Right ventricle myocardium superior (tissue), 1 donor: ENCODE measurements at regions not wholly inside any gene's neighbourhood (a gene's known extent, or its start where the extent isn't known, plus 50 kb on each side); places are given as distances from the start of the nearest gene placed in this dataset.

Source experiments
- ATAC-seq: fragments of 200-7000 bp; cut with Tn5 transposase; one replicate; pipeline ENCODE4 v1.9.1; 2020; ENCODE audit warnings: mild to moderate bottlenecking; ENCODE audit not compliant: poor library complexity
- DNase-seq: peaks from one replicate; pipeline ENCODE4 v3.0.0-alpha.2; 2020
- intact Hi-C: fragments of 100-400 bp; cut with DNase I; formaldehyde crosslinking; loops from one replicate; pipeline ENCODE4 v1.11.2; 2022
- donor health status: DM: no; HTN: yes; CAD: no; lungs with severe emphysema.

DNA sequence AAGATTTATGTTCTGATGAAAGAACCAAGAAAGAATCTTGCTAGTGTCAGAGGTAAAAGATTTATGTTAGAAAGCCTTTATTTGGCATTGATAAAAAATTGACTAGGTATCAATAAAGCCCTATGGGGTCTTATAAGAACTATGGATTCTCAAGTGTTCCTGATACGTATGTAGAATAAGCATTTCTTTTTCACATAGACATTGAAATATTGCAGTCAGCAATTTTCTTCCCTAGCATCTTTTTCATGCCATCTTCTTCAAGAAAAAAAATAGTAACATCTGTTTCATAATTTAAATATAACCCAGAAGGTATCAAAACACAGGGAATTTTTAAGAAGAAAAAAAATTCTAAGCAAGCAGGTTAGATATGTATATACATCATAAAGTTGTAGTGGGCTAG lies 230.6 kb downstream of the CENPW start:
- DNase-seq (no peak), ATAC-seq (no peak)
- intact Hi-C loops: no loop called here

DNA sequence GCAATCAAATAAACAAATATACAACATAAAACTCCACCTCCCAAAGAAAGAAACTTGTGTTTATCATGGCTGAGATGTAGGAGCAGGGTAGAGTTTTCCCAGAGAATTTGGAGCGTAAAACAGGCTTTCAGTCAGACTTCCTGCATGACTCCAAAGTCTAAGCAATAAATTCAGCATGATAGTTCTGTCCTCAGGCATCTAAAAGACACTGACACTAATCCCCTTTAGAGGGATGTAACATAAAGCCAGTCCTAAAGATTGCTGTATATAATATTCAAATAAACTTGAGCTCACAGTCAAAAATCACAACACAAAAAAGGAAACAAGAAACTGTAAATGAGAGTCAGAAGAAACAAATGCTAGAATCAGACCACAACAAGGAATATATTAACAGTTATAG lies 234.4 kb downstream of the CENPW start:
- intact Hi-C loops: no loop called here
- ATAC-seq: no peak

GRCh38 chr6:126581316-126581715 lies 241.4 kb downstream of the CENPW start:
- intact Hi-C loops: no loop called here
- ATAC-seq (no peak), DNase-seq (no peak)

More for the DNA sequence above, 234.4 kb downstream of the CENPW start:
- no peak for DNase-seq

DNA sequence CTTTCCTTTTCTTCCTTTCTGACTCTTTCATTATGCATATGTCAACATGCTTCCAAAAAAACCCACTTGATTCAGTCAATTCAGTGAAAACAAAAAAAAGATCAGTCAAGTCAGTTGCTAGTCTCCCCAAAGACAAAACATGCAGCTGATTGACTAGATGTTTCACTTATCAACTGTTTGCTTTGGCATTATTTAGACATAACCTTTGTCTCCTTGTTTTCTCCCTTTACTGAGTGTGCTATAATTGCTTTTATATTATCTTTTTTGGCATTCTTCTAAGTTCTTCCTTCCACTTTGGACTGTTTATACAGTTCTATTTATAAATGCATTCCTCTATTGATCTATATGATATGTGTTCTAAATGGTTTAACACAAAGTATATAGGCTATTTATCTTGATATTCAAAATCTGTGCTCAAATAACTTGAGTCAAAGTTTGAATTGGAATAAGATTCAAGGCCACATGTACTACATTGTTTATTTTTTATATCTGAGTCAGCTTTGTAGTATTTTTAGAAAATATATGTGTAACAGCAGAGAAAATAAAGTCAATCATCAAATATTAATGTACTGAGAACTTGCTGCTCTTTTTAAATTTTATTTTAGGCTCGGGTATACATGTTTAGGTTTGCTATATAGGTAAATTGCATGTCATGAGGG lies 260.5 kb downstream of the CENPW start:
- DNase-seq (no peak), ATAC-seq (no peak)
- intact Hi-C loops: no loop called here

- intact Hi-C loops: no loop called here
- ATAC-seq: no peak
- DNase-seq: no peak
These were observed 263.5 kb downstream of the CENPW start for GRCh38 chr6:126603410-126603809.

GRCh38 chr6:126605089-126605488 lies 265.2 kb downstream of the CENPW start:
- intact Hi-C loops: no loop called here
- no peak for DNase-seq
- ATAC-seq: no peak

DNA sequence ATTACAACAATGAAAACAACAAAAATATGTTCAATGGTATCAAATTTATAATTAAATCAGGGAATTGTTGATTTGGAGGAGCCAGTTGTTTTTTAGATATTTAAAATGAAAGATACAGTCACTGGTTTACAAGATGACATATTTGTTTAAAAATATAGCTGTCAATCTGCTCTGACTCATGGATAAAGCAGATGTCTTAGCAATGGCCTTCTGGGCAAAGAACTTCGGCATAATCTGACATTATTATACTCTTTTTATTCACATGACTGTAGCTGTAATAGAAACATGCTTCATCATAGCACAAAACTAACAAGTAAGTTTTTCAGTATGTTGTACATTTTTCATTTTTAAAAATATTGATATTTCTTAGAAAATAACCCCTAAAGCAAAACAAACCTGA lies 267.4 kb downstream of the CENPW start:
- DNase-seq (no peak), ATAC-seq (no peak)
- intact Hi-C loops: no loop called here

DNA sequence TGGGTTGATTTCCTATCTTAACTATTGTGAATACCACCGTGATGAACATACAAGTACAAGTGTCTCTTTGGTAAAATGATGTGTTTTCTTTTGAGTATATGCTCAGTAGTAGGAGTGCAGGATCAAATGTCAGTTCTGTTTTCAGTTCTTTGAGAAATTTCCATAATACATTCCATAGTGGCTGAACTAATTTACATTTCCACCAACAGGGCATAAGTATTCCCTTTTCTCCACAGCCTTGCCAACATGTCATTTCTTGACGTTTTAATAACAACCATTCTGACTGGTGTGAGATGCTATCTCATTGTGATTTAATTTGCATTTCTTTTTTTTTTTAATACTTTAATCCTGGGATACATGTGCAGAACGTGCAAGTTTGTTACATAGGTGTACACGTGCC lies 268.8 kb downstream of the CENPW start:
- DNase-seq: no peak
- intact Hi-C loops: no loop called here
- ATAC-seq: no peak

DNA sequence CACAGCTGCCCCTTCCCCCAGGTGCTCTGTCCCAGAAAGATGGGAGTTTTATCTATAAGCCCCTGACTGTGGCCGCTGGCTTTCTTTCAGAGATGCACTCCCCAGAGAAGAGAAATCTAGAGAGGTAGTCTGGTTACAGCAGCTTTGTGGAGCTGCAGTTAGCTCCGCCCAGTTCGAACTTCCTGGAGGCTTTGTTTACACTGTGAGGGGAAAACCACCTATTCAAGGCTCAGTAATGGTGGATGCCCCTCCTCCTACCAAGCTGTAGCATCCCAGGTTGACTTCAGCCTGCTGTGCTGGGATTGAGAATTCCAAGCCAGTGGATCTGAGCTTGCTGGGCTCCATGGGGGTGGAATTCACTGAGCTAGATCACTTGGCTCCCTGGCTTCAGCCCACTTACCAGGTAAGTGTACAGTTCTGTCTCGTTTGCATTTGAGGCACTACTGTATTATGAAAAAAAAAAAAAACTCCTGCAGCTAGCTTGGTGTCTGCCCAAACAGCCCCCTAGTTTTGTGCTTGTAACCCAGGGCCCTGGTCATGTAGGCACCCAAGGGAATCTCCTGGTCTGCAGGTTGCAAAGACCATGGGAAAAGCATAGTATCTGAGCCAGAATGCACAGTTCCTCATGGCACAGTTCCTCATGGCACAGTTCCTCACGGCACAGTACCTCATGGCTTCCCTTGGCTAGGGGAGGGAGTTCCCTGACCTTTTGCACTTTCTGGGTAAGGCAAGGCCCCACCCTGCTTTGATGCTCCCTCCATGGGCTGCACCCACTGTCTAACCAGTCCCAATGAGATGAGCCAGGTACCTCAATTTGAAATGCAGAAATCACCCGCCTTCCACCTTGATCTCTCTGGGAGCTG lies 275.0 kb downstream of the CENPW start:
- intact Hi-C loops: no loop called here
- ATAC-seq: no peak
- no peak for DNase-seq

- intact Hi-C loops: no loop called here
These were observed 277.0 kb downstream of the CENPW start for GRCh38 chr6:126616866-126617265.

GRCh38 chr6:126618639-126619343 lies 278.9 kb downstream of the CENPW start:
- intact Hi-C loops: no loop called here
- DNase-seq: no peak
- ATAC-seq: no peak

More at GRCh38 chr6:126616866-126617265, 277.0 kb downstream of the CENPW start:
- no peak for DNase-seq
- no peak for ATAC-seq

DNA sequence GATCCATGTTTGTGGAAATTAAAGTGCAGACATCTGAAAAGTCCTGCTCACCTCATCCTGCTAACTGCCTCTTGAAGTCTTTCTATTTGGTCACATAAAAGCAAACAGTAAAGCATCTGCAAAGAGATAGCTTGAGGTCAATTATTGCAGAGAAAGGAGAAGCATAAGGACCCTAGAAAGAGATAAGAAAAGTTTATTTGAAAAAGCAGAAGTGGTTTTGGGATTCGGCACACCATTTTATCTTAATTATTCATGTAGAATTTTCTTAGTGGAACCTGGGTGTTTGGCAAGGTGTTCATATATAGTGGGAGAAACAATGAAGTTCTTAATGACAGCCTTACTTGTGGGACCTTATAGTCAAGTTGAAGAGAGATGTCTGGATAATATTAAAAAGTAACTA lies 280.8 kb downstream of the CENPW start:
- ATAC-seq (no peak), DNase-seq (no peak)
- intact Hi-C loops: no loop called here

DNA sequence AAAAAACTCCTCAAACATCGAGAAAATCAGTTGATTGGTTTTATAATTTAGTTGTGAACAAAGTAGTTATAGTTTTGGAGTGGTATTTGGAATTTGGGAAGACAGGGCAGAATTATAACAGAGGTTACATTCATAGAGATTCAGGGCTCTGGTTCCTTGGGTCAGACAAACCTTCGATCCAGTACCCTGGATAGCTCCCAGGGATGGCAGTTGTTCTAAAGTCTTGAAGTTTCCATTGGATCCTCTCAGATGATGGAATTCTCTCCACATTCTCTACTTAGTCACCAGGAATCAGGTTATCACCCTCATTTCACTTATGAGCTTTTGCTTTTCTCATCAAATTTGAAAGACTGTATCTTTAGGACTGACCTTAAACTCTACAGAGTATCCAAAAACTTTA lies 285.1 kb downstream of the CENPW start:
- intact Hi-C loops: no loop called here
- DNase-seq (no peak), ATAC-seq (no peak)

DNA sequence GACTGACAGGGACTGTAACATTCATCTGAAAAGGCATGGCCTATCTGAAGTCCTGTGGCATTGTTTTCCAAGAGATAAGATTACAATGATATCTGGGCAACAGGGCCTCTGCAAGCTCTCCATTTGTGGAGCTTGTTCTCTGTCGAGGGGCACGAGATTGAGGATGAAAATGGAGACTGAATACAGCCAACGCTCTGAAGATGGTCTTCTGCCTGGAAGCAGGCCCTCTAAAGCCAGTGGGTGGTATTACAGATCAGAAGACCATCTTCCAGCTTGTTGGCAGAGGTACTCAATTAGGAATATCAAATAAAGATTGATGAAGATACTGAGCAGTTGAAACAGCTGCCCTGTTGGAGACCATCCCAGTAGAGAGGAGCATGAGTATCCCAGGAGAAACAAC lies 288.2 kb downstream of the CENPW start:
- ATAC-seq (no peak), DNase-seq (no peak)
- intact Hi-C loops: no loop called here

DNA sequence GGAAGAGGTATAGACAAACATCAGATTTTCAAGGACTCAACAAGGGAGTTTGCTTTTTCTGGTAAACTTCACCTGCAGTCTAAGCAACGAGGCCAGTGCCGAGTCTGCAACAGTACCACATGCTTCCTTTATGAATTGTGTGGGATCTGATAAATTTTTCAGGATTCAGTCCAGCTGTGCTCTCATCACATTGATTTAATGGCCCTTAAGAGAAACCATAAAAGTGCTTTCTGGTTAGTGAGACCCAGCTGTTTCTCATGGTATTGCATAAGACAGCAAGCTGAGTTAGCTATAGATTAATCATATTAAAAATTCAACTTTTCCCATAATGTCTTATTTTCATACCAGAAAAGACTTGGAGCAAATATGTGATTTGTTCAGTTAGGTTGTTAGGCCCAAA lies 291.4 kb downstream of the CENPW start:
- no peak for DNase-seq
- no peak for ATAC-seq
- intact Hi-C loops: no loop called here

GRCh38 chr6:126632271-126632670 lies 292.4 kb downstream of the CENPW start:
- no peak for ATAC-seq
- no peak for DNase-seq
- intact Hi-C loops: no loop called here

DNA sequence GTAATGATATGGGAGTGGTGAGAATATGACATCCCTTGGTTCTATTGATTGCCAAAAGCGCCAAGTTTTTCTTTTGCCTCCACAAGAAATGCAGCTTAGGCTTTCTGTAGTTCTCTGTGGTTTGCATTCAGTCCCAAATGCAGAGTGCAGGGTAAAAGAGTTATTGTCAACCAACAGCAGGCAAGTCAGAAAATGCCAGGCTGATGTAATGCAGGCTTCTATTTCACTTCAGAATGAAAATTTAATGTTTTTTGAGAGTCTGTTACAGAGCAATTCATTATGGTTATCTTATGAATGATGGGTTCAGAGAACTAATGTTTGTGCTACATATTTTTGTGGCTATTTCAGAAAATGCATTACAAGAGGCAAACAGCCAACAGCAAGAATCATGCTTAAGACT lies 293.5 kb downstream of the CENPW start:
- no peak for ATAC-seq
- no peak for DNase-seq
- intact Hi-C loops: no loop called here

GRCh38 chr6:126640356-126640755 lies 300.4 kb downstream of the CENPW start:
- intact Hi-C loops: no loop called here
- ATAC-seq (no peak), DNase-seq (no peak)

DNA sequence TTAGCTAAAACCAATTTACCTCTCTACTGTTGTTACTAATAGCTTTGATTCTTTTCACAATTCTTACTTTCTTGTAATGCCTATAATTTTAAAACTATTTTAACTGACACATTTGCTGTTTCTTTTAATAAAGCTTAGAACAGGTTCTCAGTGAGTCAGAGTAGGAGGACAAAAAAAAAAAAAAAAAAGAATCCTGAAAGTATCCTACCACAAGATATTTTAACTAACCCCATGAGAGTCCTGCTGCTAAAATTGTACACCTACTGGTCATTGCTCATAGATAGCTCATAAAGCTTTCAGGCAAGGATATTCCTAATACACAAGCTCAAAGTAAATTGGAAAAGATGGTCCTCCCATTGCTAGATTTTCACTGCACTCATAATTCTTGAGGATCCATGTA lies 301.0 kb downstream of the CENPW start:
- ATAC-seq (no peak), DNase-seq (no peak)
- intact Hi-C loops: no loop called here

DNA sequence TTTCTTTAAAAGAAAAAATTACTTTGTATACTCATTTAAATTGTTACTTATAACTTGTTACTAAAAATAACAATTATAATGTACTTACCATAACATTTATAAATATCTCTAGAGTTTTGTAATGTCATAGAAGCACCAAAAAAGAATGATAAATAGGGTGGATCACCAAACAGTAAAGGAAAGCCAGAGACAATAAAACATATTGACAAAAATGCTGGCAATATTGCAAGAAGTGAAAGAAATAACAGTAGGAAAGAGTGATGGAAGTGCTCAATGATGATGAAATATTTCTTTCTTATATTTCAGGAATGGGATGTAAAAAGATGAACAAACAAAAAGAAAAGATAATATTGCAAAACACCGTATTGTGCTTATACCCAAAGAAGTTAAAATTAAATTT lies 301.7 kb downstream of the CENPW start:
- DNase-seq (no peak), ATAC-seq (no peak)
- intact Hi-C loops: no loop called here
